GM18505 (cell line): ENCODE measurements at regions not wholly inside any gene's neighbourhood (a gene's known extent, or its start where the extent isn't known, plus 50 kb on each side); places are given as distances from the start of the nearest gene placed in this dataset.

ENCODE experiments used
- ATAC-seq: cut with Tn5 transposase; IDR thresholded peaks from one replicate; pipeline ENCODE4 v1.9.1; 2021; ENCODE audit not compliant: unreplicated experiment
- POLR2A ChIP-seq: IDR thresholded peaks from 4 replicates; pipeline ENCODE4 v1.6.1; 2011; ENCODE audit warnings: borderline replicate concordance; ENCODE audit not compliant: insufficient read depth, insufficient read length; ENCODE audit errors: extremely low read depth

DNA sequence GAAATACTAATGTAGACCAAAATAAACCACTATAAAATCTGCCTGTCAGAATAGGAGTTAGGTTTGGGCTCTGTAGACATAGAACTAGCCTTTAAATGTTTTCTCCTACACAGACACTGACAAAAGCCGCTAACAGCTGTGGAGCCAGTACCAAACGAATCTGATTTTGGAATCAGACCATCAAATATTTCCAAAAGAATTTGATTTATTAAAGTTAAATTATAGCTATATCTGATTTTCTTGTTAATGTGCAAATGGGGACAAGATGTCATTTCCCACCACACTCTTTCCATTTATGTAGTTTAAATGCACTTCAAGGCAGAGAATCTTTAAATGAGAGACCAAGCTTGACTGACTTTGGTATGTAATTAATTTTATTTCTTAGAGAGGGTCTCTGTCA is 343.4 kb upstream of the FIGN start:
- TF ChIP-seq POLR2A: no peak
- ATAC-seq: no peak

DNA sequence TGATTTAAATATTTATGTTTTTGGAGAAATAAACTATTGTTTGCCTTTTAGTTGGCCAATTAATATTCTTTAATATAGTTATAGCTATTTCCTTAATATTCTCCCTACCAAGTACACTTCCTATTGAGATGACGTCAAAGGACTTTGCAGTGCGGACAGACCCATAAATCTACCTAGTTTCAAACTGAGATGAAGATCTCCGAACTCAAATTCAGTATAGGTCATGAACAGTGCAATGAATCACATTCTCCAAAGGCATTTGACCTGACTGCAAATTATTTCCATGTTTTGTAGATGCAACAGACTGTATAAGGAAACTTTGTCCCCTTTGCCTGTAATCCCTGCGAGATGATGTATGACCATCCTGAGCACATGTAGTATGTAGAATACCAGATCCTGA is 342.6 kb upstream of the FIGN start:
- no peak for TF ChIP-seq POLR2A

DNA sequence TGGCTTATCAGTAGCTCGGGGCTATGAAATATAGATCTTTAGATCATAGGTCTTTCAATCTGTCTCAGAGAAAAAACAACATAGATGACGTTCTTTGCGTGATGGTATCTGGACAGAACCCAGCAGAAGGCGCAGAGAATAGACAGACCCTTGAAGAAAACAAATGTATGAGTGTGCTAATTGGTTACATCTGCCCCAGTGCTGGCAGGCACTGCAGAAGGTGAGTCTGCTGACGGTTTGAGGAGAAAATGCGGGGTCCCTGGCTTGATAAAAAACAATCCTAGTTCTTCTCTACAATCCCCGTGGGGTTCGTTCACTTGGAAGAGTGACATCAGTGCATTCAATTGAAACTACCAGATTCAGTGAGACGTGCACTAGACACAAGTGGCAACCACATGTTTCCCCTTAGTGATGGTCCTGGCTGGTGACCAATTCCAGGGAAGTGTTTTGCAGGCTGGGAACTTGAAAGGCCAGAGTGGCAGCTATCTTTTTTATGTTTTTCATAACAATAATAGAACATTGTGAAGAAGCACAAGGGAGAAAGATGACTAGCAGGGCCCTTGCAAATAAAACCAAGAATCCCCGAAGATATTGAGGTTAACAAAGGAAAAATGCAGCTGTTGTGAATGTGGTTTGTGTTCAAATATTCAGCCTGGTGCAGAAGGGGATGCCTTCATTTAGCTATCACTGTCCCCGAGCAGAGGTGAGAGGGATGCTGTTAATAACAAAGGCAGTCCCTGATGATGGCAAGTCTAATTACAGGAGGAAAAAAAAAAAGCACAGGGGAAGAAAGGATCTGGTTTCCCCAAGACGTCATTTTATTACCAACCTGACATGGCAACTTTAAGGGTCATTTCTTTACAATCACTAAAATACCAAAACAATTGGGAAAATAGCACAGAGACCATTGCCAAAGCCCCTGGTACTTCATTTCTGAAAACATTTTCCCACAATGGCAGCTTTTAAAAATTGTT is 337.6 kb upstream of the FIGN start:
- no peak for TF ChIP-seq POLR2A
- no peak for ATAC-seq

More for the DNA sequence above, 342.6 kb upstream of the FIGN start:
- ATAC-seq: no peak

DNA sequence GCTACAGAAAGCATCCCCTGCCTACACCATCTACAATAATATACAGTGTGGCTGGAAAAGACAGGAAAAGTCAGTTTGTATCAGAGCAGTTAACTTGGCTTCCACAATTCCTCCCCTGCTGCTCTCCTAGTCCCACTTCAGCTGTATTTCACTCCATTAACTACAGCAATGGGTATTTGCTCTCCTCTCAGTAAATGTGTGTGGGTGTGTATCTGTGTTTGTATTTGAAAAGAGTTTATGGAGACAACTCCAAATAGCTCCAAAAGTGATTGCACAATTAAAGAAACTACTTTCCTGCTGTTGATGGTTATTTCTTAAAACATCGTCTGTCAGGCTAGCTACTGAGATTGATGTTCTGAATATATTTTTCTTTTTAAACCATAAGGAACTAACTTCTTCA is 333.7 kb upstream of the FIGN start:
- no peak for ATAC-seq
- no peak for TF ChIP-seq POLR2A

DNA sequence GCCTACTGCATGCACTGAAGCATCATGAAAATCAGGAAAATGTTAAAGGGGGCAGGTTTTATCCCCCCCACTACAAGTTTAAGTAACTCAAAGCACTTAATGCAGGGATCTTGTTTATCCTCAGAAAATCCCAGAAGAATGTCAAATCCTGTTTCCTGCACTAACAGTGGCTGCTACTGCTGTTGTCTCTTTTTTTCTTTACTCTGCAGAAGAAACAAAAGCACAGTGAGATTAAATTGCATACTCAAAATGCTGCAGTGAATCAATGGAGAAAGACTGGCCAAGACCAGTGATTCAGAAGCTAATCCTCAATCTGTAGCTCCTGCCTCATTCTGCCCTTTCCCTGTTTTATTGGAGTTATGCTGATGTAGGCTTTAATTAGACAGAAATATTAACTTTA is 332.3 kb upstream of the FIGN start:
- TF ChIP-seq POLR2A: no peak
- no peak for ATAC-seq

DNA sequence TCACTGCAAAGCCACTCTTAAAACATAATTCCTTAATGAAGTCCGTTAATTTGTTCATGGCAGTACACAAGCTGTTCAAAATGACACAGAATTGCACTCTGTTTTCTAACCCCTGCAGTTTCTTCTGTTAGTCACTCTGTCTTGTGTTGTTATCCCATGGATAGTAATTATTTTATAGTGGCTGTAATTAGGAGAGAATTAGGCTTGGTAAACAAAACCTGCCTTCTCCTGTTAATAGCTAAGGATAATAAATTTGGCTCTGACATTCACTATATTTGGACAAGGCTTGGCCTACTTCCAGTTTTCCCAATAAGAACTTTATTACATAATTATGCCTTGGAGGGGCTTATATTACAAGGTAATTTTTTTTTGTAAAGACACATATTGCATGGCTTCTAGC is 330.3 kb upstream of the FIGN start:
- TF ChIP-seq POLR2A: no peak
- no peak for ATAC-seq

DNA sequence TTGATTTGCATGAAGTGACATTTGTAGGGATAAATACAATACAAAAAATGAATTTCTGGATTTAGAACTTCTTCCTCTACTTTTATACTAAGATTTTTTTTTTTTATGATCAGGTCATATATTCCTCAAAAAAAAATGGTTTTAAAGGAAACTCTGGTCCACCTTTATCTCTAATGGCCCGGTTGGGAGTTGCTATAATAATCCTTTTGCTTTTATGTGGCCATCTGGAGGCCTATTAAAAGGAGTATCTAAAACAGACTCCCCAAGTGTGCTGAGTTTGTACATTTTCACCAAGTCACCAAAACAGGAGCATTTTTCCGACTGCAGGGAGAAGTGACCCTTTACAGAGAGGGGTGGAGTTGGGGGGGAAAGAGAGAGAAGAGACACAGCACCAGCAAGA is 329.2 kb upstream of the FIGN start:
- ATAC-seq: no peak
- TF ChIP-seq POLR2A: no peak

DNA sequence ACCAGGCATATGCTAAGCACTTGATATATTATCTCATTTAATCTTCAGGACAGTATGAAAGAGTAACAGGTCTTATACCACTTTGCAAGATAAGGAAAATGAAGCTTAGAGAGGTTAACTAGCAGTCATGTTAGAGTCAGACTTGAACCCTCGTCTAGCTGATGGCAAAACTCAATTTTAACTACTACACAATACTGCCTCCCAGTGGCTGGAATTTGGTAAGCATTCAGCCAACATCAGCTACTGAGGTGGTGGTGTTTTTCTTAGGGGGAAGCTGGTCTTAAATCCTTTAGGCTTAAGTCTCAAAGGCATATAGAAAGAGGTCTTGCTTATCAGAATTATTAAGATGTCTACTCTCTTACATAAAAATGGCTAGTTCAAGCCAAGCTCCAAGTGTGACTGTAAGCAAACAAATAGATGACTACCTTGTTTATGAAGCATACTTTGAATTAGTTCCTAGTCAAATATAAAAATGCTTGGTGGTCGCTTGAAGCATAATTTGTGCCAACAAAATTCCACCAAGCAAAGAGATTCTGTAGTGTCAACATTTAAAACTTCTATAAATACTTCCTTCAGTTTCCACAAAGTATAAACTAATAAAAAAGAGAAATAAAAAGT is 325.4 kb upstream of the FIGN start:
- no peak for TF ChIP-seq POLR2A
- ATAC-seq: no peak

DNA sequence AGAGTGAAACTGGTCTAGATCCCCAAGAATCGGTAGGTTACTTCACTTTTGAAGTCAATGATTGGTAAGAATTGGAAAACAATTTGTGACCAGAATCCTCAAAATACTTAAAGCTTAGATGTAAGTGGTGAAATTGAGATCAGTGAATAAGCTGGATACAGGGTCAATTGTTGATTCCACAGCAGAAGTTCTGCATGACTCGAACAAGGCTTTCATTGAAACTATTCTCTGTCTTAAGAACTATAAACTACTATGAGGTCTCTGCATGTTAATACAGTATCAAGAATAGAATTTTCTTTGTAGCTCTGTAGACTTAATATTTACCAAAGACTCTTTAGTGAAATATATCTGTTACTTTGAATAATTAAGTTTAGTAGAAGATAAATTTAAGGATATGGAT is 324.2 kb upstream of the FIGN start:
- ATAC-seq: no peak
- no peak for TF ChIP-seq POLR2A

DNA sequence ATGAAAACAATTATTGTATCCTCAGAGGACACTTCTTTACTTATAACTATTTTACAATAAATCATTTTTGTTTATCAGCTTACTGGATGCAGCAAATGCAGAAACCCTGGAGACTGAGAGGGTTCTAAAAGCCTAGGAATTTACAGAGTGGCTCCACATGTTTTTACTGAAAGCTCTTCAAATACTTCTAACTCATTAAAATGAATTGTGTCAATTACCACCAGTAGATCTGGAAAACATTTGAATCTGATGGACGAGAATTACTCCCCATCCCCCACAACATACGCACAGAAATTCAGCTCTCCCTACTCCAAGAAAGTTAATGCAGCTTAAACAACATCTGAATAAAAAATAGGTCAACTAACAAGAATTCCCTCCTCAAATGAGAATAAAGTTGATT is 319.8 kb upstream of the FIGN start:
- no peak for TF ChIP-seq POLR2A
- no peak for ATAC-seq

DNA sequence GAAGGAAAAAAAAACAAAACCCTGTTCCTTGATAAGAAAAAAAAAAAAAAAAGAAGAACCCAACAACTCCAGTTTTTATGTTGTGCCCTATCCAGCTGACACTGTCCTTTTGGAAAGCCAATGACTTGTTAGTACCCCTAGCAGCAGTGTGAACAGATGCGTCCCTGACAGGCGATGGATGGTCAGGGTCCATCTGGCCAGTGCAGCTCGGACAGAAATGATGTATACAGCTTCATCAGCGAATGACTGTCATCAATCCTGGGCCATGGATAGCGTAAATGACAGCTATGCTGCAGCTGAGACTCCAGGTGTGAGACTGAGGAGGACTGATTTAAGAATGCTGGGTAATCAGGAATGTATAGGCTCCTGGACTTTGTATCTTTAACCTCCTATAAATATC is 318.8 kb upstream of the FIGN start:
- no peak for TF ChIP-seq POLR2A
- ATAC-seq: no peak

DNA sequence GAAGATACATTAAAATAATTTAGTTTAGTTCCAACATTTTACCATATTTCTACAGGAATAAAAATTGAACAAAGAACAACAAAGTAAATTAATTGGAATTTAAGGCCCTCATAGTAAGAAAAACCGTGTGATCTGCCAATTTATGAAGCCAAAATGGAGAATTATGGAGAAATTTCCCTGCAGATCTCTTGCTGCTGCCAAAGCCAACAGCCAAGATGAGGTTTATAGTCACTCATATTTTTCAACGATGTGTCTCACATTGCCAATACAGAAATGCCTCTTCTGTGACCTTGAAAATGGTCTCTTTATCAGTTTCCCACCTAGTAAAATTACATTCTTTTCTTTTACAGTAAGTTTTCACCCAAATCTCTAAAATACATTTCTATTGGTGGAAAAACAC is 317.2 kb upstream of the FIGN start:
- TF ChIP-seq POLR2A: no peak
- no peak for ATAC-seq

DNA sequence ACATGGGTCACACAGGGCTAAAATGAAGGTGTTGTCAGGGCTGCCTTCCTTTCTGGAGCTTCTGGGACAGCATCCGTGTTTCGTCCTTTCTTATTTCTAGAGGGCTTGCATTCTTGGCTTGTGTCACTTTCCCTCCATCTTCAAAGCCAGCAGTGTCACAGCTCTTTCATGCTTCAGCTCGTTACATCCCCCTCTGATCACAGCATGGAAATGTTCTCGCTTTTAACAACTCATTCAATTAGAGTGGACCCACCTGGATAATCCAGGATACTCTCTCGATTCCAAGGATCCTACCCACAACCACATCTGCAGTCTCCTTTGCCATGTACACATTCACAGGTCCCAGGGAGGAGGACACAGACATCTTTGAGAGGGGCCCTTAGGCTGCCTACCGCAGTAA is 316.2 kb upstream of the FIGN start:
- no peak for ATAC-seq
- no peak for TF ChIP-seq POLR2A

DNA sequence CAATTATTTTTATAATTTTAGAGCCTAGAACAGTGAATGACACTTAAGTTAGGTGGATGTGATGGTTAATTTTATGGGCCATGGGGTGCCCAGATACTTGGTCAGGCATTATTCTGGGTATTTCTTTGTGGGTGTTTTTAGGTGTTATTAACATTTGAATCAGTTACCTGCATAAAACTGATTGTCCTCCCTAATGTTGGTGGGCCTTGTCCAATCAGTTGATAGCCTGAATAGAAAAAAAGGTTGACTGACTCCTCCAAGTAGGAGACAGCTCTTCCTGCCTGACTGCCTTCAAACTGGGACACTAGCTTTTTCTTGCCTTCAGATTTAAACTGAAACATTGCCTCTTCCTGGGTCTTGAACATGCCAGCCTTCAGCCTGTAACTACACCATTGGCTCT is 312.9 kb upstream of the FIGN start:
- TF ChIP-seq POLR2A: no peak
- no peak for ATAC-seq

DNA sequence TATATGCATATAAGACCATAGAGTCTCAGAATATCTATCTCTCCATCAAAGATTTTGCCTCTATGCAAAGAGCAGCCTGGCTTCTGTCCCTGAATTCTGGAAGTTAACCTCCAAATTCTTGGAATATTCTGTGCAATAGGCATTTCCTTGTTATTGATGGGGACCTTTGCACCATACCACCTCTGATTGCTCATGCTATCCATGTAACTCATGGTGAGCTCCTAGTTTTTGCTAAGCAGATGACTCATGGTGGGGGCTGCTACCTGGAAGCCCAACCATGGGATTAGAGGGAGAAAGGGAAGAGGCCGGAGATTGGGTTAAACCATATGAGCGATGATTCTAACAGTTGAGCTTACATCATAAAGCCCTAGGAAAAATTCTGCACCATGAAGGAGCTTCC is 310.2 kb upstream of the FIGN start:
- no peak for ATAC-seq

DNA sequence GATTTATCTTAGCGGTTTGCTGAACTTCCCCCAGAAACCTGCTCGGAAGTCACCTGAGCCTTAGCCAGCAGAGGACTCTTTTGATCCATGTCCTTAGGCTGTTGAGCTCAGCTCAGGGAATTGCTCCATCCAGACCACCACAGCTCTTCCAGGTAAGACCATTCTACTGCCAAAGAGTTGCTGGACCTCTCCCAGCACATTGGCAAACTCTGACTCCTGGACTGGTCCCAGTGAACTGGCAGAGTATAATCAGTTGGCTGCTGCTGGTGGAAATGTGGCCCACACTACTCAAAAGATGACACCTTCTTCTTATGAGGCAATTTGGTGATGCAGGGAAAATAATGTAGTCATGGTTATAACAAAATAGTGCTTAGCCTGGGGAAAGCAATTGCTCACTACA is 308.8 kb upstream of the FIGN start:
- ATAC-seq: no peak

More for the DNA sequence above, 310.2 kb upstream of the FIGN start:
- TF ChIP-seq POLR2A: no peak

More for the DNA sequence above, 308.8 kb upstream of the FIGN start:
- no peak for TF ChIP-seq POLR2A
